Natural killer cell (primary cell): ENCODE measurements at regions not wholly inside any gene's neighbourhood (a gene's known extent, or its start where the extent isn't known, plus 50 kb on each side); places are given as distances from the start of the nearest gene placed in this dataset.

Source experiments
- ATAC-seq, 3 donors: fragments of 150-1000 bp in 2 of 3; fragments of 200-7000 bp in 1 of 3; cut with Tn5 transposase; 1 replicate in 1 of 3; 2 replicates in 2 of 3; pipeline ENCODE4 v1.10.0; 2021; ENCODE audit warnings: mild to moderate bottlenecking in 2 of 3, moderate library complexity in 2 of 3
- DNase-seq, 2 donors: peaks; one replicate each; pipeline versions ENCODE4 v3.0.0 to v3.0.0-alpha.2; 2013 to 2021; ENCODE audit warnings: mixed read lengths in 1 of 2
- H3K27ac ChIP-seq: one replicate; pipeline ENCODE4 v1.5.1; 2013; ENCODE audit warnings: mild to moderate bottlenecking, low read length
- H3K27me3 ChIP-seq: one replicate; pipeline ENCODE4 v1.6.1; 2013; ENCODE audit warnings: low read length; ENCODE audit not compliant: control insufficient read depth, insufficient read depth
- H3K36me3 ChIP-seq: one replicate; pipeline ENCODE4 v1.6.1; 2013; ENCODE audit warnings: low read length; ENCODE audit not compliant: control insufficient read depth, insufficient read depth
- H3K4me1 ChIP-seq: one replicate; pipeline ENCODE4 v1.6.1; 2013; ENCODE audit warnings: low read length; ENCODE audit not compliant: control insufficient read depth, insufficient read depth
- H3K4me3 ChIP-seq: one replicate; pipeline ENCODE4 v1.5.1; 2013; ENCODE audit warnings: low read length
- H3K9me3 ChIP-seq: one replicate; pipeline ENCODE4 v1.6.1; 2013; ENCODE audit warnings: low read length; ENCODE audit not compliant: control insufficient read depth, insufficient read depth
- H3K27ac Mint-ChIP-seq, 2 donors: one replicate each; pipeline ENCODE4 v1.8.0; 2022; ENCODE audit warnings: mild to moderate bottlenecking in 2 of 2, mixed read lengths in 2 of 2, moderate library complexity in 1 of 2
- H3K27me3 Mint-ChIP-seq, 2 donors: one replicate each; pipeline ENCODE4 v1.8.0; 2022; ENCODE audit warnings: low read depth in 2 of 2, mixed read lengths in 2 of 2
- H3K36me3 Mint-ChIP-seq: one replicate; pipeline ENCODE4 v1.8.0; 2022; ENCODE audit warnings: mixed read lengths
- H3K4me1 Mint-ChIP-seq, 2 donors: one replicate each; pipeline ENCODE4 v1.8.0; 2022; ENCODE audit warnings: mixed read lengths in 2 of 2
- H3K4me3 Mint-ChIP-seq: one replicate; pipeline ENCODE4 v1.8.0; 2022; ENCODE audit warnings: mild to moderate bottlenecking, moderate library complexity, mixed read lengths
- H3K9me3 Mint-ChIP-seq, 2 donors: one replicate each; pipeline ENCODE4 v1.8.0; 2022; ENCODE audit warnings: mixed read lengths in 2 of 2
- WGBS: methylation state at CpG from one replicate; pipeline ENCODE4 v1.1.7; 2013; ENCODE audit warnings: missing lambda C conversion rate; ENCODE audit not compliant: insufficient coverage; 5-methylcytosine and 5-hydroxymethylcytosine counted together
- intact Hi-C: fragments of 100-400 bp; cut with micrococcal nuclease; formaldehyde crosslinking; loops from one replicate; pipeline ENCODE4 v1.14.2; 2022
- TF ChIP-seq, protein P1 (sequence below): fragments of 200-600 bp; IDR thresholded peaks from one replicate; pipeline ENCODE4 v1.8.0; 2022; ENCODE audit warnings: antibody characterized with exemption

DNA sequence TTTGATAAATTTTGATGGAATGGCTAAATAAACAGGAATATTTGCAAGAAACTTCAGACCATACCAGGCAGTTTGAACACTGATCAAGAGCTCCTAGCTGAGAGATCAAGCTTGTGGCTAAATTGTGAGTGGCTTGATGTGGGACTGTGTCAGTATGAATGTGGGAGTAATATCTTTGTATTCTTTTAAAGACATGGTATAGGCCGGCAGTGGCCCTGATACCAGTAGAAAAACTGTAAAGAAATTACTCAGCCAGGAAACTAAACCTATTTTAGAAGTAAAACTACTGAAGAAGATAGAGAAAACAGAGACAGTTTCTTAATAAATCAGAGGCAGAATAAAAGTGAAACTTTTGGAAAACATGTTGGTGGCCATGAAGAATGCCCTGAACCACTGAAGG is 608.4 kb upstream of the SYNCRIP start:
- H3K27ac Mint-ChIP-seq: no peak overlapping the region
- Histone ChIP-seq H3K9me3 (no peaks in the 10 kb centered on the region), H3K27ac (no peak overlapping the region), H3K4me3 (no peak overlapping the region), H3K27me3 (no peaks in the 10 kb centered on the region), H3K36me3 (no peaks in the 10 kb centered on the region), H3K4me1 (no peaks in the 10 kb centered on the region)
- no peaks in the 10 kb centered on the region for H3K36me3 Mint-ChIP-seq
- no peaks in the 10 kb centered on the region for H3K27me3 Mint-ChIP-seq
- TF ChIP-seq, protein P1, sequence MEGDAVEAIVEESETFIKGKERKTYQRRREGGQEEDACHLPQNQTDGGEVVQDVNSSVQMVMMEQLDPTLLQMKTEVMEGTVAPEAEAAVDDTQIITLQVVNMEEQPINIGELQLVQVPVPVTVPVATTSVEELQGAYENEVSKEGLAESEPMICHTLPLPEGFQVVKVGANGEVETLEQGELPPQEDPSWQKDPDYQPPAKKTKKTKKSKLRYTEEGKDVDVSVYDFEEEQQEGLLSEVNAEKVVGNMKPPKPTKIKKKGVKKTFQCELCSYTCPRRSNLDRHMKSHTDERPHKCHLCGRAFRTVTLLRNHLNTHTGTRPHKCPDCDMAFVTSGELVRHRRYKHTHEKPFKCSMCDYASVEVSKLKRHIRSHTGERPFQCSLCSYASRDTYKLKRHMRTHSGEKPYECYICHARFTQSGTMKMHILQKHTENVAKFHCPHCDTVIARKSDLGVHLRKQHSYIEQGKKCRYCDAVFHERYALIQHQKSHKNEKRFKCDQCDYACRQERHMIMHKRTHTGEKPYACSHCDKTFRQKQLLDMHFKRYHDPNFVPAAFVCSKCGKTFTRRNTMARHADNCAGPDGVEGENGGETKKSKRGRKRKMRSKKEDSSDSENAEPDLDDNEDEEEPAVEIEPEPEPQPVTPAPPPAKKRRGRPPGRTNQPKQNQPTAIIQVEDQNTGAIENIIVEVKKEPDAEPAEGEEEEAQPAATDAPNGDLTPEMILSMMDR: no peak
- intact Hi-C loops: no loop called here
- H3K4me1 Mint-ChIP-seq: no peaks in the 10 kb centered on the region
- H3K9me3 Mint-ChIP-seq: peaks cover 17% of the 10 kb centered on the region in 2 donors
- H3K4me3 Mint-ChIP-seq: no peak overlapping the region
- ATAC-seq: no peak
- no peak for DNase-seq
- WGBS: no CpG with 5 or more reads among the region's 1 CpG

DNA sequence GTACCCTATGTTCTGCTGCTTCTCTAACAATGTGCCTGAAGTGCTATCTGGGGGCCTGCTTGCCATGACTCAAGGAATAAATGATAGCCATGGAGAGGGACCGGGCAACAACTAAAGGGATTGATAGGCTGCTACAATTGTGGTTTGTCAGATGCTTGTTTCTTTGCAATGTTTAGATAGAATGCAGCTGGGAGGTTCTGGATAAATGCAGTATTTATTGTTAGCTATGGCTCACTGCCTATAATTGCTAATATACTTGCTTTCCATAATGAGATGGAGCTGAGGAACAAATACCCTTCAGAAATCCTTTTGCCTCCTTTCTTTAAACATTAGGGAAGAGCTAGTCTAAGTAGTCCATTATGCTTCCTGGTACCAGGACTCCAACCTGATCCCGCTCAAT is 575.2 kb upstream of the SYNCRIP start:
- no peak overlapping the region for H3K4me3 Mint-ChIP-seq
- ATAC-seq (no peak), DNase-seq (no peak)
- Histone ChIP-seq H3K27ac (no peak overlapping the region), H3K9me3 (no peaks in the 10 kb centered on the region), H3K4me1 (no peaks in the 10 kb centered on the region), H3K4me3 (no peak overlapping the region), H3K27me3 (no peaks in the 10 kb centered on the region), H3K36me3 (no peaks in the 10 kb centered on the region)
- H3K27ac Mint-ChIP-seq: no peak overlapping the region
- H3K9me3 Mint-ChIP-seq: peaks cover 10 to 14% of the 10 kb centered on the region in 2 donors
- no peaks in the 10 kb centered on the region for H3K27me3 Mint-ChIP-seq
- WGBS: 94% methylated on average over 1 of the region's 2 CpGs
- no peaks in the 10 kb centered on the region for H3K4me1 Mint-ChIP-seq
- TF ChIP-seq, protein P1: no peak
- intact Hi-C loops: no loop called here
- H3K36me3 Mint-ChIP-seq: no peaks in the 10 kb centered on the region

DNA sequence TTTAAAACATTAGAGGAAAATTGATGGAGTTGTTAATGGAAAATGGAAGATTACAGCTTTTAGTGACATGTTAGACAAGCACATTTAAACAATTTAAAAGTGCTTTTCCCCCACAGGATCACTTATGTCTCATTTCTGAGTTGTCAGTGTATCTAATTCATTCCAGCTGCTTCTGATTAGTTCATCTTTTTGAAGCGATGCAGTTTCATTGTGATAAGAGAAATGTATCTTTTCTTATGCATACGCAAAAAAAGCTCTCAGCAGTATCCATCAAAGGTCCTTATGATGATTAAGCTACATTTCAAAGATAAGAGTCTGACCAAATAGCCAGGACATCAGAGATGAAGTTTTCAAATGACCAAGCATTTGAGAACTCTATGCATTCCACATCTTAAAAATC is 572.6 kb upstream of the SYNCRIP start:
- DNase-seq: no peak
- WGBS: 83% methylated on average over 1 of the region's 2 CpGs
- no peaks in the 10 kb centered on the region for H3K4me1 Mint-ChIP-seq
- Histone ChIP-seq H3K4me1 (no peaks in the 10 kb centered on the region), H3K4me3 (no peak overlapping the region), H3K9me3 (peaks cover under 1% of the 10 kb centered on the region), H3K36me3 (no peaks in the 10 kb centered on the region), H3K27me3 (no peaks in the 10 kb centered on the region), H3K27ac (no peak overlapping the region)
- intact Hi-C loops: no loop called here
- no peaks in the 10 kb centered on the region for H3K27me3 Mint-ChIP-seq
- no peak for ATAC-seq
- H3K4me3 Mint-ChIP-seq: no peak overlapping the region
- peaks cover 5 to 7% of the 10 kb centered on the region in 2 donors for H3K9me3 Mint-ChIP-seq
- H3K27ac Mint-ChIP-seq: no peak overlapping the region
- TF ChIP-seq, protein P1: no peak
- H3K36me3 Mint-ChIP-seq: no peaks in the 10 kb centered on the region

DNA sequence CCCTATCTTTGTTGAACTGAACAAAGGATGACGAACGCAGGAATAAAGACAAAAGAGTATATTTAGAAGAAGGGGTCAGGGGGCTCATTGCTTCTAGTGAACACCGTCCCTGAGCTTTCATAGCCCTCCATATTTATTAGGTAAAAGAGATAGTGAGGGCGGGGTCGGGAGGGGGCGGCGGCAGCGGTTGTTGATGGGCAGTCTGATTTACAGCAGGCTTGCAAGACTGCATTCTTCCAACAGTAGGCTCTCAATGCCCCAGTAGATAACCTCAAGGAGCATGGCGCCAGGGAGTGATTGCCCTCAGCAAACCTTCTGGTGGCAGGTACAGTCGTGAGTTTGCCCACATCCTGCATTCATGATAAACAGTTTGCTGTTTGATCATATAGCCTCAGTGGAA is 563.3 kb upstream of the SYNCRIP start:
- Mint-ChIP-seq H3K9me3 (peaks cover 9 to 33% of the 10 kb centered on the region in 2 donors), H3K4me3 (no peak overlapping the region), H3K27me3 (no peaks in the 10 kb centered on the region), H3K36me3 (no peaks in the 10 kb centered on the region), H3K4me1 (no peaks in the 10 kb centered on the region), H3K27ac (no peak overlapping the region)
- TF ChIP-seq, protein P1: no peak
- ATAC-seq: no peak
- no peak overlapping the region for H3K4me3 ChIP-seq
- peaks cover 4% of the 10 kb centered on the region for H3K9me3 ChIP-seq
- intact Hi-C loops: no loop called here
- no peaks in the 10 kb centered on the region for H3K36me3 ChIP-seq
- H3K27me3 ChIP-seq: no peaks in the 10 kb centered on the region
- no peaks in the 10 kb centered on the region for H3K4me1 ChIP-seq
- DNase-seq: no peak
- no peak overlapping the region for H3K27ac ChIP-seq
- WGBS: 96% methylated on average over 9 of the region's 10 CpGs
